Aorta (tissue), 5 donors: ENCODE measurements at regions not wholly inside any gene's neighbourhood (a gene's known extent, or its start where the extent isn't known, plus 50 kb on each side); places are given as distances from the start of the nearest gene placed in this dataset.
"Not testable (repeated sequence)": the region's sequence is repeated elsewhere in the genome, so short reads cannot be mapped to it uniquely, and the experiment has no call there.

Experiments
- ATAC-seq: fragments of 200-7000 bp; cut with Tn5 transposase; one replicate; pipeline ENCODE4 v1.9.1; 2022; ENCODE audit warnings: moderate library complexity; ENCODE audit not compliant: low FRiP score
- DNase-seq, 2 donors: peaks; one replicate each; pipeline ENCODE4 v3.0.0-alpha.2; 2020
- H3K27ac ChIP-seq, 2 donors: one replicate each; pipeline ENCODE4 v1.5.1; 2013; ENCODE audit warnings: low read length in 2 of 2, mild to moderate bottlenecking in 2 of 2, moderate library complexity in 2 of 2, control low read depth in 1 of 2, inconsistent platforms in 1 of 2, low read depth in 1 of 2
- H3K27me3 ChIP-seq, 2 donors: one replicate each; pipeline ENCODE4 v1.6.1; 2013; ENCODE audit warnings: control low read depth in 1 of 2, low read length in 1 of 2, mild to moderate bottlenecking in 1 of 2, moderate library complexity in 1 of 2; ENCODE audit not compliant: insufficient read depth in 2 of 2, control insufficient read depth in 1 of 2
- H3K36me3 ChIP-seq, 2 donors: one replicate each; pipeline ENCODE4 v1.6.1; 2013; ENCODE audit warnings: control low read depth in 1 of 2, low read length in 1 of 2, mild to moderate bottlenecking in 1 of 2; ENCODE audit not compliant: insufficient read depth in 2 of 2, control insufficient read depth in 1 of 2
- H3K4me1 ChIP-seq, 2 donors: one replicate each; pipeline ENCODE4 v1.6.1; 2013; ENCODE audit warnings: low read length in 2 of 2, control low read depth in 1 of 2, mild to moderate bottlenecking in 1 of 2, moderate library complexity in 1 of 2; ENCODE audit not compliant: insufficient read depth in 2 of 2, control insufficient read depth in 1 of 2
- H3K4me3 ChIP-seq, 2 donors: one replicate each; pipeline ENCODE4 v1.5.1; 2013; ENCODE audit warnings: low read length in 2 of 2, control low read depth in 1 of 2, mild to moderate bottlenecking in 1 of 2
- H3K9me3 ChIP-seq: one replicate; pipeline ENCODE4 v1.6.1; 2013; ENCODE audit warnings: mild to moderate bottlenecking, low read length; ENCODE audit not compliant: control insufficient read depth
- WGBS, 2 donors: extraction: QIAGEN DNeasy Blood & Tissue Kit; methylation state at CpG; one replicate each; pipeline ENCODE4 v1.1.7; 2013; 5-methylcytosine and 5-hydroxymethylcytosine counted together
- intact Hi-C, 2 donors: fragments of 100-400 bp; cut with DNase I; formaldehyde crosslinking; loops; one replicate each; pipeline versions ENCODE4 v1.14.2 to v1.15.0; 2022
- donor health status: healthy with polysubstance abuse.
- donor health status: Bipolar disorder and iron deficiency.
- donor health status: DM: no; HTN: no; CAD: no.
- donor health status: DM: no; HTN: no; CAD: no.
- donor health status: DM: yes; HTN: yes; CAD: no.

GRCh38 chr4:45423896-45424295 is 697.5 kb upstream of the GNPDA2 start:
- Histone ChIP-seq H3K27ac (no peak overlapping the region), H3K27me3 (peaks cover 0 to 3% of the 10 kb centered on the region in 2 donors), H3K36me3 (no peaks in the 10 kb centered on the region), H3K4me1 (no peaks in the 10 kb centered on the region), H3K9me3 (peaks cover 4% of the 10 kb centered on the region), H3K4me3 (no peak overlapping the region)
- DNase-seq (no peak), ATAC-seq (no peak)
- WGBS, 2 donors, result 68 to 75% methylated on average over 3 of the region's 3 CpGs
- intact Hi-C loops, result no loop called here

- H3K4me1 ChIP-seq, intact Hi-C loops, H3K4me3 ChIP-seq, H3K9me3 ChIP-seq, H3K27me3 ChIP-seq, H3K27ac ChIP-seq, H3K36me3 ChIP-seq, ATAC-seq: not testable (repeated sequence)
- peak in 1 of 2 donors; percentile 61 for DNase-seq
- 95 to 96% methylated on average over 21 of the region's 21 CpGs for WGBS, 2 donors
Measured at GRCh38 chr4:45420091-45420674, 693.8 kb upstream of the GNPDA2 start.

- WGBS, 2 donors, result 25 to 29% methylated on average over 5 of the region's 5 CpGs
- H3K27me3 ChIP-seq, result no peaks in the 10 kb centered on the region
- DNase-seq, result no peak
- intact Hi-C loops, result no loop called here
- H3K36me3 ChIP-seq, result no peaks in the 10 kb centered on the region
- H3K4me1 ChIP-seq, result no peaks in the 10 kb centered on the region
- H3K9me3 ChIP-seq, result no peaks in the 10 kb centered on the region
- ATAC-seq, result no peak
- no peak overlapping the region for H3K4me3 ChIP-seq
- H3K27ac ChIP-seq, result no peak overlapping the region
Measured at GRCh38 chr4:45410701-45411210, 684.4 kb upstream of the GNPDA2 start.

DNA sequence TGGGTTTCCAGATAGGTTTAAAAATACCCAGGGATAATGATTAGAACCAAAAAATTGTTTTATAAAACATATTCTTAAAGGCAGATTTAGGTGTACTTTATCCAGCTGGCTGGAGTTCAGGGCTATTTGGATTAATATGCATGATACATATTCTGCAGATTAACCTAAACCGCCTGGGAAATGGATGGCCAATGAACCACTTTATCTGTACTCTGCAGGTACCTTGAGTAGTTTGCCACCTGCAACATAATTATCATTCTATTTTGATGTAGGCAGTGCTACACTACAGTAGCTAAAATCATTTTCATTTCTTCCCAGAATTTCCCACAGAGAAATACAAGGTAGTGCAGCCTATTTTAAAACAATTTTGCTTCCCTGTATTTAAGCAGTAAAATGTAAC is 683.2 kb upstream of the GNPDA2 start:
- Histone ChIP-seq H3K4me1 (no peaks in the 10 kb centered on the region), H3K27ac (no peak overlapping the region), H3K27me3 (no peaks in the 10 kb centered on the region), H3K36me3 (no peaks in the 10 kb centered on the region), H3K9me3 (no peaks in the 10 kb centered on the region), H3K4me3 (no peak overlapping the region)
- ATAC-seq (no peak), DNase-seq (no peak)
- WGBS, 2 donors, result 65 to 78% methylated on average over 1 of the region's 1 CpG
- intact Hi-C loops, result no loop called here

GRCh38 chr4:45408996-45409395 is 682.6 kb upstream of the GNPDA2 start:
- WGBS, 2 donors, result 62 to 74% methylated on average over 2 of the region's 2 CpGs
- ATAC-seq, result no peak
- intact Hi-C loops, result no loop called here

DNA sequence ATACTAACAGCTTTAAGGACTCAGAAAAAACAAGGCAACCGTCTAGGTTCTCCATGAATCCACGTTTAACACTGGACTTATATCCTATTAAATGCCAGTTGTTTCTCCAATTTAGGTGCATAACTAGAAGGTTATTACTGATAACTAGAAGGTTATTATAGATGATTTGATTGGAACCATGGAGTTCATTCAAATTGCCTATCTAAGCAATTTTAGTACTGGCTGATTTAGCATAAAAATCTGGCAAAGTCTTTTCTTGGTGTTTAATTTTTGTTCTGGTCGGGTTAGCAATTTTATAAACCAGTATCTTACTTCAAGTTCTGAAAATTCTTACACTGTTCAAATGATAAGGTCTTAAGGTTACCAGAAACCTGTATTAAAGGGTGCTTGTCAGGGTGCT is 672.8 kb upstream of the GNPDA2 start:
- ATAC-seq (no peak), DNase-seq (no peak)
- Histone ChIP-seq H3K27ac (no peak overlapping the region), H3K36me3 (no peaks in the 10 kb centered on the region), H3K4me1 (no peaks in the 10 kb centered on the region), H3K27me3 (no peaks in the 10 kb centered on the region), H3K4me3 (no peak overlapping the region), H3K9me3 (peaks cover 1% of the 10 kb centered on the region)
- intact Hi-C loops, result no loop called here
- 39 to 42% methylated on average over 3 of the region's 3 CpGs for WGBS, 2 donors

More at GRCh38 chr4:45408996-45409395, 682.6 kb upstream of the GNPDA2 start:
- H3K27me3 ChIP-seq, result no peaks in the 10 kb centered on the region
- H3K4me1 ChIP-seq, result no peaks in the 10 kb centered on the region
- no peaks in the 10 kb centered on the region for H3K9me3 ChIP-seq
- H3K36me3 ChIP-seq, result no peaks in the 10 kb centered on the region
- H3K4me3 ChIP-seq, result no peak overlapping the region
- no peak for DNase-seq
- no peak overlapping the region for H3K27ac ChIP-seq

DNA sequence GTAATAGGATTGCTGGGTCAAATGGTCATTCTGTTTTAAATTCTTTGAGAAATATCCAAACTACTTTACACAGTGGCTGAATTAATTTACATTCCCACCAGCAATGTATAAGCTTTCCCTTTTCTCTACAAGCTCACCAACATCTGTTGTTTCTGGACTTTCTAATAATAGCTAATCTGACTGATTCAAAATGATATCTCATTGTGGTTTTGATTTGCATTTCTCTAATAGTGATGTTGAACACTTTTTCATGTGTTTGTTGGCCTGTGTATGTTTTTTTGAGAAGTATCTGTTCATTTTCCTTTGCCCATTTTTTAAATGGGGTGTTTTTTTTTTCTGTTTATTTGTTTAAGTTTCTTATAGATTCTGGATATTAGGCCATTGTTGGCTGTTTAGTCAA is 659.0 kb upstream of the GNPDA2 start:
- intact Hi-C loops, result no loop called here
- no peaks in the 10 kb centered on the region for H3K4me1 ChIP-seq
- ATAC-seq (no peak), DNase-seq (no peak)
- H3K36me3 ChIP-seq, result no peaks in the 10 kb centered on the region
- H3K4me3 ChIP-seq, result no peak overlapping the region
- no peaks in the 10 kb centered on the region for H3K9me3 ChIP-seq
- no peak overlapping the region for H3K27ac ChIP-seq
- H3K27me3 ChIP-seq, result no peaks in the 10 kb centered on the region

DNA sequence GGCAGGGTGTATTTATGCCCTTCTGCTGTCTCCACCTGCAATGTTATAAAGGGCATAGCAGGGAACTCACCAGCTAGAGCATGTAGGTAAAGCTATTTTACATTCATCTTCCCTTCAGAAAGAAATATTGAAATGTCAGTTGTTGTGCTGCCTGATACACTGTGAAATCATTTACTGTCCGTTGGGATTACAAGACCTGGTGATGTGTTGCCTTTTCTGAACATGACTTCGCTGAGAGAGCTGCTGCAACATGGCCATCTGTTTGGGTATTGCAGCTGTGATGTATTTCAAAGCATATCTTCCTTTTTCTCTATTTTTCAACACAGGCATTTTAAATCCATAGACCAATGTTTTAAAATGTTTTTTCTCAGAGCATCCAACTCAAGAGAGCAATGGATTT is 644.1 kb upstream of the GNPDA2 start:
- Histone ChIP-seq H3K27ac (no peak overlapping the region), H3K4me1 (no peaks in the 10 kb centered on the region), H3K4me3 (no peak overlapping the region), H3K36me3 (no peaks in the 10 kb centered on the region), H3K27me3 (no peaks in the 10 kb centered on the region), H3K9me3 (peaks cover 2% of the 10 kb centered on the region)
- intact Hi-C loops, result no loop called here
- ATAC-seq, result no peak
- no peak for DNase-seq
- WGBS, 2 donors, result 75 to 76% methylated on average over 2 of the region's 2 CpGs

DNA sequence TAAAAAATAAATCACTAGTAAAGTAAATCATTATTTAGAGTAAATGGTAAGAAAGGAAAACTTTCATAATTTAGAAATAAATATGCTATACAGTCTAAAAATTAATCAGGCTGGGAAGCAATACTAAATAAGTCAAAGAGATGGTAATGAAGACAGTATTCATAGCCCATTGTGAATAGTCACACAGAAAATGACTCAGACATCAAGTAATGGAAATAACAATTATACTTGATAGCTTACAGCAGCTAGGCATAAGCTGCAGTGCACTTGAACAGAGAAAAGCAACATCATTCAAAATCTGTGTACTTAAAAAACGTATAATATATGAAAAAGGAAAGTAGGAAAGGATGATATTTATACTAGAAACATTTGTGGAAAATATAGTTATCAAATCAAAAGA is 642.5 kb upstream of the GNPDA2 start:
- Histone ChIP-seq H3K9me3 (peaks cover 2% of the 10 kb centered on the region), H3K4me3 (no peak overlapping the region), H3K27ac (no peak overlapping the region), H3K36me3 (no peaks in the 10 kb centered on the region), H3K27me3 (no peaks in the 10 kb centered on the region), H3K4me1 (no peaks in the 10 kb centered on the region)
- ATAC-seq, result no peak
- WGBS, 2 donors, result 32 to 39% methylated on average over 1 of the region's 1 CpG
- intact Hi-C loops, result no loop called here
- DNase-seq, result no peak
